ENCODE measurements at regions not wholly inside any gene's neighbourhood (a gene's known extent, or its start where the extent isn't known, plus 50 kb on each side); places are given as distances from the start of the nearest gene placed in this dataset.

GRCh38 chr11:70631624-70632047 lies 233.3 kb downstream of the CTTN start:
- DNase-seq = no peak

- DNase-seq = no peak
These were observed 235.3 kb downstream of the CTTN start for GRCh38 chr11:70633610-70634009.

- no peak for DNase-seq
These were observed 238.3 kb downstream of the CTTN start for GRCh38 chr11:70636659-70637058.

- no peak for DNase-seq
These were observed 239.0 kb downstream of the CTTN start for GRCh38 chr11:70637186-70637800.

GRCh38 chr11:70637949-70638583 lies 239.7 kb downstream of the CTTN start:
- no peak for DNase-seq

GRCh38 chr11:70640408-70640807 lies 242.1 kb downstream of the CTTN start:
- no peak for DNase-seq

- no peak for DNase-seq
These were observed 243.0 kb downstream of the CTTN start for GRCh38 chr11:70641369-70641768.

GRCh38 chr11:70642266-70642665 lies 243.9 kb downstream of the CTTN start:
- no peak for DNase-seq

GRCh38 chr11:70643642-70644041 lies 245.3 kb downstream of the CTTN start:
- no peak for DNase-seq

GRCh38 chr11:70644343-70645060 lies 246.2 kb downstream of the CTTN start:
- no peak for DNase-seq

- no peak for DNase-seq
These were observed 247.2 kb downstream of the CTTN start for GRCh38 chr11:70645537-70645936.

- DNase-seq = no peak
These were observed 248.1 kb downstream of the CTTN start for GRCh38 chr11:70646272-70647049.

GRCh38 chr11:70647188-70648166 lies 249.1 kb downstream of the CTTN start:
- no peak for DNase-seq

GRCh38 chr11:70650075-70650909 lies 252.0 kb downstream of the CTTN start:
- peak; percentile 63 to 65 for DNase-seq

- DNase-seq = no peak
These were observed 252.7 kb downstream of the CTTN start for GRCh38 chr11:70651031-70651430.

GRCh38 chr11:70654016-70654415 lies 255.7 kb downstream of the CTTN start:
- DNase-seq = no peak

- no peak for DNase-seq
These were observed 257.5 kb downstream of the CTTN start for GRCh38 chr11:70655816-70656215.

GRCh38 chr11:70656252-70656651 lies 257.9 kb downstream of the CTTN start:
- DNase-seq = no peak

- no peak for DNase-seq
These were observed 261.9 kb downstream of the CTTN start for GRCh38 chr11:70660059-70660888.

- no peak for DNase-seq
These were observed 262.5 kb downstream of the CTTN start for GRCh38 chr11:70660889-70661197.

Measured in Kasumi-1 (cell line).